ENCODE measurements at regions not wholly inside any gene's neighbourhood (a gene's known extent, or its start where the extent isn't known, plus 50 kb on each side); places are given as distances from the start of the nearest gene placed in this dataset.

GRCh38 chr15:70262591-70263274, 165.0 kb upstream of the TLE3 start:
- DNase-seq (ENCODE audit: low read depth): no peak

GRCh38 chr15:70262171-70262570, 164.5 kb upstream of the TLE3 start:
- no peak for DNase-seq (ENCODE audit: low read depth)

- no peak for DNase-seq (ENCODE audit: low read depth)
These were observed 163.4 kb upstream of the TLE3 start for GRCh38 chr15:70261083-70261482.

DNA sequence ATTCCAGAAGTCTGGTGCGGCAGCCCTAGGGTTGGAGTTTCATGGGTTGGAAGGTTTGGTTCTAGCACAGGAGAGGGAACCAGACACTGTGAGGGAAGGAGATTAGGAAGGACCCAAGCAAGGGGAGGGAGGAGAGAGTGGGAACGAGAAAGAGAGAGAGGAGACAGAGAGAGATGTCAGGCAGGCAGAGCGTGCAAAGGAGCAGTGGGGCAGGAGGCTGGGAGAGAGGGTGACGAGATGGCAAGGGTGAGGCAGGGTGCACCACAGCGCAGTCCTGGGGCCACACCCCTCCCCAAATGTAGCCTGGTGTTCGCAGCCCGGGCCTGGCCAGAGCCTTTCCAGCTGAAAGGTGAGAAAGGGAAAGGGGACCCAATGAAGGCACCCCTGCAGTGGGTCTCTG, 162.9 kb upstream of the TLE3 start:
- no peak for DNase-seq (ENCODE audit: low read depth)

GRCh38 chr15:70259640-70260508, 162.2 kb upstream of the TLE3 start:
- no peak for DNase-seq (ENCODE audit: low read depth)

DNA sequence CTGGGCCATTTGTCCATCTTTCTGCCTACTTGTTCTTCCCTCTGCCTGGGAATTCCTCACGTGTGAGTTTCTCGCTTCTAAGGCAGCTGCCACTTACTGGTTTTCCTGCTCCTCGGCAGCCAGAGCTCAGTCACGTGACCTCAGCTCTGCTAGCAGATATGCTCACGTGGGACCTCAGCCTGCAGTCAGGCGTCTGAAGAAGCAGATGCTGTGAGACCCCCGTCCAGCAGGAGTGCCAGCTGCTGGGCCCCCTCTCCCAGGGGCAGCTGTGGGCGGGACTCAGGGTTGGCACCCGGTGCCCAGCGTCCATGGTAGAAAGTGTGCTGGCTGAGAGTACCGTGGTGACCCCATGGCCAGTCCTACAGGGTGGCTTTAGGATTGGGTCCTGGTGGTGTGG, 161.3 kb upstream of the TLE3 start:
- no peak for DNase-seq (ENCODE audit: low read depth)

- DNase-seq (ENCODE audit: low read depth): no peak
These were observed 160.8 kb upstream of the TLE3 start for GRCh38 chr15:70258369-70259027.

GRCh38 chr15:70257573-70258248, 160.0 kb upstream of the TLE3 start:
- no peak for DNase-seq (ENCODE audit: low read depth)

DNA sequence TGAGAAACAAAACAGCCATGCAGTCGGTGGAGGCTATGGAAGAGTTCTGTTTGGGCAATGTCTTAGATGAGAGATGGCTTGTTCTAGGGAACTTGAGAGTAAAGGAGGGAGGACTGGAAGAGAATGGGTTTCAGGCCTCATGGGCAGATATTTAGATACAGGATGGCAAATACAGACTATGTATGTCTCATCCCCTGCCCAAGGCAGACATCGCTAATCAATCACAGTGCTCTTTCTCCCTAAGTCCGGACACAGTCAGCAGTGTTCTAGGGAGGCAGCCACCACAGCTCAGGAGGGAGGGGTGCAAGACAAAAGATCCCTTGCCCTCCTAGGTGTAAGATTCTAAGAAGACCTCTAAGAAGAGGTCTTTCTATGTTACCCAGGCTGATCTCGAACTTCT, 159.3 kb upstream of the TLE3 start:
- DNase-seq (ENCODE audit: low read depth): no peak

- no peak for DNase-seq (ENCODE audit: low read depth)
These were observed 156.7 kb upstream of the TLE3 start for GRCh38 chr15:70254311-70254869.

- no peak for DNase-seq (ENCODE audit: low read depth)
These were observed 155.9 kb upstream of the TLE3 start for GRCh38 chr15:70253461-70254156.

DNA sequence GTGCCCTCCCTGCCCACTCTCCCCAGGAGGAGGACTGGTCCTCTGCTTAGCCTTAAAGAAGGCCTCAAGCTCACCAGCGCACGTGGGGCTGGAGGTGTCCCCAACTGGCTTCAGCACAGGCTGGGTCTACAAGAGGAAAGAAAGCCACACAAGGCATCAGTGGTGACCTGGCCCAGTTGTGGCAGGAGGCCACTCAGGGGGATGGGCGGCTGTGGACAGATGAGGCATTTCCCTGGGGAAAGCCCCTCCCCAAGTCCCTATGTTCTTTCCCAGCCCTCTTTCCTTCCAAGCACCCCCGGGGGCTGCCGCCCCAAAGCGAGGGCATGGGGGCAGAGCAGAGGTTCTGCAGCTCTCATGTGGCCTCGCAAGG, 155.2 kb upstream of the TLE3 start:
- DNase-seq (ENCODE audit: low read depth): no peak

- DNase-seq (ENCODE audit: low read depth): no peak
These were observed 154.6 kb upstream of the TLE3 start for GRCh38 chr15:70252056-70252950.

GRCh38 chr15:70251246-70251990, 153.7 kb upstream of the TLE3 start:
- DNase-seq (ENCODE audit: low read depth): no peak

DNA sequence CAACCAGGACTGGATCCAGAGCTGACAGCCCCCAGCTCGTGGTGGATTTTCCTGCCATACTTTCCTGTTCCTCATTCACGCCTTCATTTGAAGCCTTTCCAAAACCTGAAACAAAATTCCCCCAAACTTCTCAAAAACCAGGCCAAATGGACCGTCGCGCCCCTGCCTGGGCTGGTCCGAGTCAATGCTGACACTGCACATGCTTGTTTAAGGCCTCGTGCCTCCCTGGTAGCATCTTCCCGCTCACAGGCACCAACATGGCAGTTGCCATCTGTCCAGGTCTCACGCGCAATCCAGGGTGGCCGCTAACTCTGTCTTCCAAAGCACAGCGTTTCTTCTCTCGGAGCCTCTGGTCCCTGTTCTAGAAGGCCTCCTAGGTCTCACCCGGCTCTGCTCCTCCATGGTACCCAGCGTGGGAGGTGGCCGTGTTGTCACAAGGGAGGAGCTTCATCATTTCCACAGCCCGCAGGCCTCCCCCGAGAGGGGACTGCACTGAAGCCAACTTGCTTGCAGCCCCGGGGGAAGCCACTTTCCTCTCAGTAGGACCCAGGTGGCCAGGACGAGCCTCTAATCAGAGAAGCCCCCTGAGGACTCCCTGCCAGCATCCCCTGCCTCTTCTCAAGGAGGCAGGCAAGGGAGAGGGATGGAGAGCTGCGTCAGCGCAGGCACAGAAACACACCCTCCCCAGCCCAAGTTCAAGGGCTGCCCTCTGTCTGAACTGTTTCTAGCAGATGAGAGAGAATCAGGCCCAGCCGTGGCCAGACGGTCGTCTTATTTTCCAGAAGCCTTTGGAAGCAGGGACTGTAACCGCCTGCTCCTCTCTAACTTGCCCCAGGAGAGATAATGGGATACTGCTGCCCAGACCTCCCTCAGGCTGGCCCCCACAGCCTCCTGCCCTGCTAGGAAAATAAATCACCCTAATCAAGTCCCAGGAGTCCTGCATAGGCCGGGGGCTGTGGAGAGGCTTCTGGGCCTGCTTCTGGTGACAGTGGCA, 152.8 kb upstream of the TLE3 start:
- DNase-seq (ENCODE audit: low read depth): no peak

DNA sequence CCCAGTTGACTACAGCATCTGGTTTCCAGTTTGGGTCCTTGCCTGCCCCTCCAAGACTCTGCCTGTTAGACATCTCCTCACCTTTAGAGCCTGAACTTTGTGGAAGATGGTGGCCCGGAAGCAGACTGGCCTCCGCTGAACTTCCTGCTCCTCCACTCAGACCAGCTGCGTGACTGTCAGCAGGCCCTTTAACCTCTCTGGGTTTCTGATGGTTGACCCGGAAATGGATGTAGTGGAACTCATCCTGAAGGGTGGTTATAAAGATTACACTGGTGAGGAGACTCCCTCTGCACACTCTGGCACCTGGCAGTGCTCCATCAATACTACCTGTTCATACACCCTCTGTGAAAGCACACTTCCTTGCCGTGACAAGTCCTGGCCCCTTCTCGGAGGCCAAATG, 151.9 kb upstream of the TLE3 start:
- no peak for DNase-seq (ENCODE audit: low read depth)

DNA sequence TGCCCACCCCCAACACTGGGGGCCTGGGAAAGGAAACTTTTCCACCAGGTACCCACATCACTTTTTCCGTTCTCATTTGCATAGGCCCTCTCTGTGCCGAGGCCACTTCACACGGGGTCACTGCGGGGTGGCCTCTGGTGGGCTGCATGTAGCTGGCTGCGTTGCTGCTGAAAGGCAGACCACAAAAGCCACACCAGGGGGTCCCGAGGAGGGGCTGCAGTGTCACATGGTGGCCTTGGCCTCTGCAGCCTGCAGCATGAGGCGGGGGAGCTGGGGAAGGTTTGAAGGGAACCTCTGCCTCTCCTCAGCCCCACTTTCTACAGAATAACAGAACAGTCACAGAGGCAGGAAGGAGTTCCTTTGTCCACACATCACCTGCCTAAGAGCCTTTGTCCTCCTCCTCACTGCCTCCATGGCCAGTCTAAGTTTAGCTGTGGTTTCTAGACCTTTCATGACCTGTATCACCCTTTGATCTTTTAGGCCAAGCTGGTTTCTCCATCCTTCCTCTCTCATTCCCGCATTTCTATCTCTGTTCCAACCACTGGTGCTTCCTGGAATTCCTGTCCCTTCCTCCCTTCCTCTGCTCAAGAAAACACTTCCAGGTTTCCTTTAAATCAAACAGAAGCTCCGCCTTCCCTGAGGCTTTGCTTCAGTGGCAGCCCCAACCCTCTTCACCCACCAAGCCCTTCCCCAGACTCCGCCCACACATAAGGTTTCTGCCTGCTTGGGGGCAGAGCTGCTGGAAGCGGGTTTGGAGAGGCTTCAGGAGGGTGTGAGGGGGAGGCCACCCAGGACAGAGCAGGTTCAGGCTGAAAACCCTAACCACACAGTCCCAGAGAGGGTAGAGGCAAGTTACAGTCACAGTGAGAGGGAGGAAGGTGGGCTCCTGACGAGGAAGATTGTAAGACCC, 150.7 kb upstream of the TLE3 start:
- DNase-seq (ENCODE audit: low read depth): no peak
